Panc1 (cell line): ENCODE measurements at regions not wholly inside any gene's neighbourhood (a gene's known extent, or its start where the extent isn't known, plus 50 kb on each side); places are given as distances from the start of the nearest gene placed in this dataset.

ENCODE experiments used
- POLR2AphosphoS5 ChIP-seq: IDR thresholded peaks from 2 replicates; pipeline ENCODE4 v1.6.1; 2012; ENCODE audit warnings: mild to moderate bottlenecking, low read depth, low read length, moderate library complexity
- REST ChIP-seq, 2 experiments: IDR thresholded peaks; 2 replicates each; pipeline ENCODE4 v1.6.1; 2011 to 2012; ENCODE audit warnings: low read depth in 2 of 2, control low read depth in 1 of 2, low read length in 1 of 2, mild to moderate bottlenecking in 1 of 2, moderate library complexity in 1 of 2; ENCODE audit not compliant: insufficient read depth in 1 of 2
- SIN3A ChIP-seq: IDR thresholded peaks from 2 replicates; pipeline ENCODE4 v1.6.1; 2012; ENCODE audit warnings: low read depth, mild to moderate bottlenecking, low read length, moderate library complexity, borderline replicate concordance; ENCODE audit not compliant: insufficient read depth
- TCF7L2 ChIP-seq: IDR thresholded peaks from 2 replicates; pipeline ENCODE4 v1.6.1; 2011; ENCODE audit warnings: mild to moderate bottlenecking, low read depth, low read length, inconsistent platforms
- TF ChIP-seq, protein P1 (sequence below): fragments of 450-650 bp; IDR thresholded peaks from 2 replicates; pipeline ENCODE4 v1.5.1; 2017; ENCODE audit warnings: mild to moderate bottlenecking

- TF ChIP-seq, protein P1, sequence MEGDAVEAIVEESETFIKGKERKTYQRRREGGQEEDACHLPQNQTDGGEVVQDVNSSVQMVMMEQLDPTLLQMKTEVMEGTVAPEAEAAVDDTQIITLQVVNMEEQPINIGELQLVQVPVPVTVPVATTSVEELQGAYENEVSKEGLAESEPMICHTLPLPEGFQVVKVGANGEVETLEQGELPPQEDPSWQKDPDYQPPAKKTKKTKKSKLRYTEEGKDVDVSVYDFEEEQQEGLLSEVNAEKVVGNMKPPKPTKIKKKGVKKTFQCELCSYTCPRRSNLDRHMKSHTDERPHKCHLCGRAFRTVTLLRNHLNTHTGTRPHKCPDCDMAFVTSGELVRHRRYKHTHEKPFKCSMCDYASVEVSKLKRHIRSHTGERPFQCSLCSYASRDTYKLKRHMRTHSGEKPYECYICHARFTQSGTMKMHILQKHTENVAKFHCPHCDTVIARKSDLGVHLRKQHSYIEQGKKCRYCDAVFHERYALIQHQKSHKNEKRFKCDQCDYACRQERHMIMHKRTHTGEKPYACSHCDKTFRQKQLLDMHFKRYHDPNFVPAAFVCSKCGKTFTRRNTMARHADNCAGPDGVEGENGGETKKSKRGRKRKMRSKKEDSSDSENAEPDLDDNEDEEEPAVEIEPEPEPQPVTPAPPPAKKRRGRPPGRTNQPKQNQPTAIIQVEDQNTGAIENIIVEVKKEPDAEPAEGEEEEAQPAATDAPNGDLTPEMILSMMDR: no peak
- TF ChIP-seq REST (IDR thresholded peaks at IDR 0.05; ENCODE audit: insufficient read depth in 1 of 2, low read depth in 2 of 2, low read length in 1 of 2): no peak
- no peak for TF ChIP-seq POLR2AphosphoS5
- no peak for TF ChIP-seq SIN3A
- no peak for TF ChIP-seq TCF7L2
Observed at GRCh38 chr15:96086164-96086563, 244.3 kb upstream of the NR2F2 start.
